Peyer's patch (tissue), 4 donors: ENCODE measurements at regions not wholly inside any gene's neighbourhood (a gene's known extent, or its start where the extent isn't known, plus 50 kb on each side); places are given as distances from the start of the nearest gene placed in this dataset.

Experiments
- DNase-seq, 3 donors: peaks; one replicate each; pipeline ENCODE4 v3.0.0-alpha.2; 2017 to 2019
- H3K27ac ChIP-seq, 4 donors: fragments of 200-600 bp; sonication (generic); one replicate each; pipeline ENCODE4 v1.5.1; 2016 to 2019
- H3K27me3 ChIP-seq, 2 donors: fragments of 200-600 bp; sonication (generic); one replicate each; pipeline ENCODE4 v1.5.1; 2019
- H3K36me3 ChIP-seq, 3 donors: fragments of 200-600 bp; sonication (generic); one replicate each; pipeline ENCODE4 v1.5.1; 2016 to 2019
- H3K4me1 ChIP-seq, 4 donors: fragments of 200-600 bp; sonication (generic); one replicate each; pipeline ENCODE4 v1.5.1; 2016 to 2019
- H3K4me3 ChIP-seq, 4 donors: fragments of 200-600 bp; sonication (generic); 1 replicate in 3 of 4; 2 replicates in 1 of 4; pipeline ENCODE4 v1.5.1; 2016 to 2019; ENCODE audit warnings: mild to moderate bottlenecking in 1 of 4
- H3K9me3 ChIP-seq, 4 donors: fragments of 200-600 bp; sonication (generic); one replicate each; pipeline ENCODE4 v1.5.1; 2016 to 2019; ENCODE audit warnings: mild to moderate bottlenecking in 1 of 4
- CTCF ChIP-seq, 6 experiments: fragments of 450-650 bp in 4 of 6; fragments of 200-600 bp in 2 of 6; sonication (generic) in 1 of 6; IDR thresholded peaks; one replicate each; pipeline ENCODE4 v1.5.1; 2017 to 2019; ENCODE audit warnings: antibody characterized with exemption in 6 of 6, mild to moderate bottlenecking in 3 of 6, moderate library complexity in 1 of 6
- POLR2A ChIP-seq, 2 donors: fragments of 450-650 bp; IDR thresholded peaks; one replicate each; pipeline ENCODE4 v1.5.1; 2017; ENCODE audit warnings: antibody characterized with exemption in 2 of 2, mild to moderate bottlenecking in 2 of 2, moderate library complexity in 2 of 2

DNA sequence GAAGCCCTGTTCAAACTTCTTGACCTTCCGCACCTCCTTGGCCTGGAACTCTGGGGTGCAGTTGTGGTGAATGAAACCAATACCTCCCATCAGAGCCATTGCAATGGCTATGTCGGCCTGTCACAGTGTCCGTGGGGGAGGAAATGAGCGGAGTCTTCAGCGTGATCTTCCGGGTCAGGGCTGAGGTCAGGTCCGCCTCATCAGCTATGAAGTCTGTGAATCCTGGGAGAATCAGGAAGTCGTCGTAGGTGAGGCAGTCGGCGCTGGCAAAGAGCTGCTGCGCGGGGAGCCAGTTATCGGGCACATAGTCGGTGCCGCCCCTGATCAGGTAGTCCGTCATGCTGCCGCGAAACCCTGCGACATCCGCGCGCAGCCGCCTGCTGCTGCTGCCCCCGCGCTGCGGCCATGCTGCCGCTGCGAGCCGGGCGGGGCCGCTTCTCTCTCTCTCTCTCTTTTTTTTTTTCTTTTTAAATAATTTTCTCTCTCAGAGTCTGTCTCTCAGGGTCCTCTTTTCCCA lies 154.1 kb upstream of the ZSWIM2 start:
- no peaks in the 10 kb centered on the region for H3K9me3 ChIP-seq
- TF ChIP-seq CTCF (IDR thresholded peaks at IDR 0.05) (no peak), POLR2A (IDR thresholded peaks at IDR 0.05) (no peak)
- H3K27me3 ChIP-seq, result no peaks in the 10 kb centered on the region
- no peaks in the 10 kb centered on the region for H3K4me1 ChIP-seq
- H3K36me3 ChIP-seq, result no peaks in the 10 kb centered on the region
- H3K27ac ChIP-seq, result no peak overlapping the region
- no peak for DNase-seq
- H3K4me3 ChIP-seq, result no peak overlapping the region

GRCh38 chr2:187002242-187002641 lies 153.3 kb upstream of the ZSWIM2 start:
- Histone ChIP-seq H3K4me1 (no peaks in the 10 kb centered on the region), H3K27me3 (no peaks in the 10 kb centered on the region), H3K27ac (no peak overlapping the region), H3K9me3 (no peaks in the 10 kb centered on the region), H3K4me3 (no peak overlapping the region), H3K36me3 (no peaks in the 10 kb centered on the region)
- no peak for TF ChIP-seq CTCF (IDR thresholded peaks at IDR 0.05)
- no peak for TF ChIP-seq POLR2A (IDR thresholded peaks at IDR 0.05)
- DNase-seq, result no peak

DNA sequence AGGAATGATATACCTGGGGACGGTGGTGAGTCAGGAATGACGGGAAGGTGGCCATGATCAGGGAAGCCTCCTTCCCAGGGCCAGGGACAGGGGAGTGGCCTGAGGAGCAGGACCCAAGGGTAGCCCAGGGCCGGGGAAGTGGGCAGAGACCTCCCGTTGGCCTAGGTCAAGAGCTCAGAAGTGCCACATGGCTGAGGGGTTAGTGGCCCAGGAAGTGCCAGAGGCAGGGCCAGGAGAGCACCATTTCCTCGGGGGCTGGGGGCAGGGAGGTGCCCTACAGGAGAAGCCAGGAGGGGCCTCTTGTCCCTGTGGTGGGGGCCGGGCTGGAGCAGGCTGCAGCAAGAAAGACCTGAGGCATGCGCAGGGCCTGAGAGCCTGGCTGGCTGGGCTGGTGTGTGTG lies 152.3 kb upstream of the ZSWIM2 start:
- TF ChIP-seq CTCF (IDR thresholded peaks at IDR 0.05), result no peak
- no peak for TF ChIP-seq POLR2A (IDR thresholded peaks at IDR 0.05)

DNA sequence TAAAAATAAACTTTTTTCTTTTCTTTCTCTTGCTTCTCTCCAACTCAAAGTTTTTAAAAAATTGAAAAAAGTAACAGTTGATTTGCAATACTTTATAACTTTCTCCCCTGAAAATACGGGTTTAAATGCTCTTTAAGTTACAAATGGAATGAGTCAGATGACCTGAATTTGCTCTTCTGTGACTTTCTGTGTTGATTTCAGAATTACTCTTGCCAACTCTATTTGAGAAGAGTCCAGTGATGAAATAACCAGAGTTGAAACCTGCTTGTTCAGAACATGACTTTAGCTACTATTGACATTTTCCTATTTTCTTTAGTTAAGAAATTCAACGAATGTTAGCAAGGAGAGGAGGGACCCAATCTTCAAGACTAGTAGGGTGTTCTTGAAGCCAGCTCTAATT lies 146.1 kb upstream of the ZSWIM2 start:
- TF ChIP-seq CTCF (IDR thresholded peaks at IDR 0.05), result no peak
- no peak for TF ChIP-seq POLR2A (IDR thresholded peaks at IDR 0.05)
- Histone ChIP-seq H3K4me1 (no peaks in the 10 kb centered on the region), H3K36me3 (no peaks in the 10 kb centered on the region), H3K9me3 (no peaks in the 10 kb centered on the region), H3K4me3 (no peak overlapping the region), H3K27ac (no peak overlapping the region), H3K27me3 (no peaks in the 10 kb centered on the region)
- no peak for DNase-seq

More for the DNA sequence above, 152.3 kb upstream of the ZSWIM2 start:
- Histone ChIP-seq H3K27ac (no peak overlapping the region), H3K9me3 (no peaks in the 10 kb centered on the region), H3K4me1 (no peaks in the 10 kb centered on the region), H3K27me3 (no peaks in the 10 kb centered on the region), H3K36me3 (no peaks in the 10 kb centered on the region), H3K4me3 (no peak overlapping the region)
- no peak for DNase-seq

DNA sequence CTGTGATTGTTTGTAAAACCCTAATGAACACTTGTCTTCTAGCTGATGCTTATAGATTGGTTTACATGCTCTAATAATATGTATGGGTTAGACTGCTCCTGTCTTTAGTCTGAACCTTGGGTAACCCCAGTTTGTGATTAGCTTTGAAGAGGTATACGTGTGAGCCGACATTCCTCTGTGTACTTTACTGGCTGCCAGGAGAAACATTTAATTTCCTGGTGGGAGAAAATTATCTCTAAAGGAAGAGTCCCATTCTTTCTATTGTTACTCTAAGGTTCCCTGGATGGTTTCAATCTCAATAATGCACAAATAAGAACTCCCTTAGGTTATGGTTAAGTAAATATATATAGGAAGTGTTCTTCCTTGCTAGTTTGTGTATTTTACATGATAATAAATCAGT lies 143.6 kb upstream of the ZSWIM2 start:
- H3K4me1 ChIP-seq, result no peaks in the 10 kb centered on the region
- no peak overlapping the region for H3K4me3 ChIP-seq
- no peak overlapping the region for H3K27ac ChIP-seq
- H3K36me3 ChIP-seq, result no peaks in the 10 kb centered on the region
- TF ChIP-seq POLR2A (IDR thresholded peaks at IDR 0.05) (no peak), CTCF (IDR thresholded peaks at IDR 0.05) (no peak)
- no peaks in the 10 kb centered on the region for H3K27me3 ChIP-seq
- DNase-seq, result no peak
- peaks cover 0 to 4% (median 0%) of the 10 kb centered on the region in 4 donors for H3K9me3 ChIP-seq
